Neural cell (in vitro differentiated cells): ENCODE measurements at regions not wholly inside any gene's neighbourhood (a gene's known extent, or its start where the extent isn't known, plus 50 kb on each side); places are given as distances from the start of the nearest gene placed in this dataset.

Experiments used
- H2AFZ ChIP-seq: fragments of 200-600, 300-800 bp; sonication (generic), shearing (Covaris generic); 2 replicates; pipeline ENCODE4 v1.6.0; 2014; ENCODE audit warnings: low read depth, mild to moderate bottlenecking, antibody characterized with exemption, low read length, moderate library complexity
- H3F3A ChIP-seq: fragments of 200-600 bp; shearing (Covaris generic); 2 replicates; pipeline ENCODE4 v1.6.1; 2016; ENCODE audit warnings: mild to moderate bottlenecking, moderate library complexity, mixed read lengths, antibody characterized with exemption, low read length; ENCODE audit not compliant: insufficient read depth, poor library complexity, severe bottlenecking
- H3K27ac ChIP-seq: fragments of 200-600, 300-800 bp; sonication (generic), shearing (Covaris generic); 2 replicates; pipeline ENCODE4 v1.5.1; 2014; ENCODE audit warnings: mild to moderate bottlenecking, low read length, moderate library complexity
- H3K27me3 ChIP-seq: fragments of 300-800, 200-600 bp; sonication (generic), shearing (Covaris generic); 2 replicates; pipeline ENCODE4 v1.6.0; 2014; ENCODE audit warnings: mild to moderate bottlenecking, low read depth, low read length, moderate library complexity; ENCODE audit not compliant: insufficient read depth
- H3K36me3 ChIP-seq: fragments of 300-800, 200-600 bp; sonication (generic), shearing (Covaris generic); 2 replicates; pipeline ENCODE4 v1.5.1; 2014; ENCODE audit warnings: mild to moderate bottlenecking, antibody characterized with exemption, low read length, moderate library complexity; ENCODE audit not compliant: insufficient read depth
- H3K4me2 ChIP-seq: fragments of 300-800, 200-600 bp; sonication (generic), shearing (Covaris generic); 2 replicates; pipeline ENCODE4 v1.6.0; 2014; ENCODE audit warnings: mild to moderate bottlenecking, low read length
- H3K4me3 ChIP-seq: fragments of 300-800, 200-600 bp; sonication (generic), shearing (Covaris generic); 2 replicates; pipeline ENCODE4 v1.5.1; 2014; ENCODE audit warnings: mild to moderate bottlenecking, low read length, moderate library complexity
- H3K79me2 ChIP-seq: fragments of 200-600 bp; shearing (Covaris generic); replicated peaks from 2 replicates; pipeline ENCODE4 v1.6.0; 2014; ENCODE audit warnings: mild to moderate bottlenecking, low read length, moderate library complexity; ENCODE audit not compliant: insufficient read depth
- H3K9ac ChIP-seq: fragments of 300-800, 200-600 bp; sonication (generic), shearing (Covaris generic); 2 replicates; pipeline ENCODE4 v1.6.1; 2016; ENCODE audit warnings: mild to moderate bottlenecking, low read length, mixed read lengths
- H3K9me2 ChIP-seq: fragments of 200-600 bp; shearing (Covaris generic); 2 replicates; pipeline ENCODE4 v1.6.1; 2016; ENCODE audit warnings: mild to moderate bottlenecking, low read length, mixed read lengths; ENCODE audit not compliant: insufficient read depth
- H3K9me3 ChIP-seq: fragments of 200-600, 300-800 bp; sonication (generic), shearing (Covaris generic); 2 replicates; pipeline ENCODE4 v1.6.1; 2016; ENCODE audit warnings: mild to moderate bottlenecking, mixed run types, low read length, moderate library complexity, mixed read lengths
- H4K20me1 ChIP-seq: fragments of 200-600 bp; shearing (Covaris generic); 2 replicates; pipeline ENCODE4 v1.6.1; 2016; ENCODE audit warnings: mild to moderate bottlenecking, mixed run types; ENCODE audit not compliant: insufficient read depth
- EP300 ChIP-seq: fragments of 450-650 bp; conservative IDR thresholded peaks from 2 replicates; pipeline ENCODE4 v1.6.1; 2014; ENCODE audit warnings: antibody characterized with exemption, mild to moderate bottlenecking, moderate library complexity; ENCODE audit not compliant: poor library complexity, severe bottlenecking
- EZH2 ChIP-seq: fragments of 200-600, 300-800 bp; shearing (Covaris generic), sonication (generic); IDR thresholded peaks from 2 replicates; pipeline ENCODE4 v1.6.1; 2014; ENCODE audit warnings: antibody characterized with exemption, low read length, borderline replicate concordance, mild to moderate bottlenecking; ENCODE audit not compliant: insufficient read depth, poor library complexity, severe bottlenecking
- MXI1 ChIP-seq: fragments of 450-650 bp; conservative IDR thresholded peaks from 2 replicates; pipeline ENCODE4 v1.6.1; 2014; ENCODE audit warnings: antibody characterized with exemption, mild to moderate bottlenecking; ENCODE audit not compliant: poor library complexity, severe bottlenecking
- POLR2AphosphoS5 ChIP-seq: IDR thresholded peaks from 2 replicates; pipeline ENCODE4 v1.6.1; 2012
- RAD21 ChIP-seq: fragments of 450-650 bp; conservative IDR thresholded peaks from 2 replicates; pipeline ENCODE4 v1.6.1; 2014; ENCODE audit warnings: antibody characterized with exemption, mild to moderate bottlenecking, moderate library complexity
- SMC3 ChIP-seq: fragments of 450-650 bp; conservative IDR thresholded peaks from 2 replicates; pipeline ENCODE4 v1.6.1; 2014; ENCODE audit warnings: antibody characterized with exemption, mild to moderate bottlenecking, moderate library complexity; ENCODE audit not compliant: poor library complexity
- TAF1 ChIP-seq: IDR thresholded peaks from 2 replicates; pipeline ENCODE4 v1.6.1; 2012; ENCODE audit warnings: low read depth
- TF ChIP-seq, protein P1 (sequence below): fragments of 450-650 bp; IDR thresholded peaks from 2 replicates; pipeline ENCODE4 v1.5.1; 2014; ENCODE audit warnings: antibody characterized with exemption, mild to moderate bottlenecking, moderate library complexity; ENCODE audit not compliant: poor library complexity, severe bottlenecking
- TF ChIP-seq, protein P2 (sequence below): IDR thresholded peaks from 2 replicates; pipeline ENCODE4 v1.6.1; 2012; ENCODE audit warnings: borderline replicate concordance

DNA sequence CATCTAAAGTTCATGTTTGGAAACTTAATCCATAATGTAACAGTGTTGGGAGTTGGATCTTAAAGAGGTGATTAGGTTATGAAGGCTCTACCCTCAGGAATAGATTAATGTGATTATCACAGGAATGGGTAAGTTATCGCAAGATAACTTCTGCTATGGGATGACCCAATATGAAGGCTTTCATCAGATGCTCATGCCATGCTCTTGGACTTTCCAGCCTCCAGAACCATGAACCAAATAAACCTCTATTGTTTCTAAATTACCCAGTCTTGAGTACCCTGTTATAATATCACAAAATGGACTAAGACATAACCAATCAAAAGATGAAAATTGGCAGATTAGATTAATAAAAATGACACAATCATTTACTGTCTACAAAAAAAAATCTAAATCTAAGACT, 906.9 kb upstream of the SOX9 start:
- Histone ChIP-seq H3K4me2 (no peak overlapping the region), H2AFZ (no peak overlapping the region), H3K9me2 (no peaks in the 10 kb centered on the region), H3K9ac (no peak overlapping the region), H3K4me3 (no peak overlapping the region), H3F3A (no peaks in the 10 kb centered on the region), H3K36me3 (no peaks in the 10 kb centered on the region), H3K9me3 (no peaks in the 10 kb centered on the region), H4K20me1 (no peaks in the 10 kb centered on the region), H3K27me3 (no peaks in the 10 kb centered on the region), H3K79me2 (no peaks in the 10 kb centered on the region), H3K27ac (no peak overlapping the region)
- TF ChIP-seq EZH2 = no peak

GRCh38 chr17:71217769-71218168, 903.1 kb upstream of the SOX9 start:
- no peak overlapping the region for H2AFZ ChIP-seq
- no peaks in the 10 kb centered on the region for H3F3A ChIP-seq
- no peak overlapping the region for H3K4me3 ChIP-seq
- no peak overlapping the region for H3K9ac ChIP-seq
- H3K79me2 ChIP-seq = no peaks in the 10 kb centered on the region
- no peaks in the 10 kb centered on the region for H3K36me3 ChIP-seq
- H3K27ac ChIP-seq = no peak overlapping the region
- no peaks in the 10 kb centered on the region for H3K27me3 ChIP-seq
- H3K9me3 ChIP-seq = no peaks in the 10 kb centered on the region
- no peak overlapping the region for H3K4me2 ChIP-seq
- TF ChIP-seq TAF1 (no peak), RAD21 (no peak), POLR2AphosphoS5 (no peak), EP300 (no peak), MXI1 (no peak), SMC3 (no peak), EZH2 (no peak)
- TF ChIP-seq, protein P1, sequence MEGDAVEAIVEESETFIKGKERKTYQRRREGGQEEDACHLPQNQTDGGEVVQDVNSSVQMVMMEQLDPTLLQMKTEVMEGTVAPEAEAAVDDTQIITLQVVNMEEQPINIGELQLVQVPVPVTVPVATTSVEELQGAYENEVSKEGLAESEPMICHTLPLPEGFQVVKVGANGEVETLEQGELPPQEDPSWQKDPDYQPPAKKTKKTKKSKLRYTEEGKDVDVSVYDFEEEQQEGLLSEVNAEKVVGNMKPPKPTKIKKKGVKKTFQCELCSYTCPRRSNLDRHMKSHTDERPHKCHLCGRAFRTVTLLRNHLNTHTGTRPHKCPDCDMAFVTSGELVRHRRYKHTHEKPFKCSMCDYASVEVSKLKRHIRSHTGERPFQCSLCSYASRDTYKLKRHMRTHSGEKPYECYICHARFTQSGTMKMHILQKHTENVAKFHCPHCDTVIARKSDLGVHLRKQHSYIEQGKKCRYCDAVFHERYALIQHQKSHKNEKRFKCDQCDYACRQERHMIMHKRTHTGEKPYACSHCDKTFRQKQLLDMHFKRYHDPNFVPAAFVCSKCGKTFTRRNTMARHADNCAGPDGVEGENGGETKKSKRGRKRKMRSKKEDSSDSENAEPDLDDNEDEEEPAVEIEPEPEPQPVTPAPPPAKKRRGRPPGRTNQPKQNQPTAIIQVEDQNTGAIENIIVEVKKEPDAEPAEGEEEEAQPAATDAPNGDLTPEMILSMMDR = no peak
- TF ChIP-seq, protein P2, sequence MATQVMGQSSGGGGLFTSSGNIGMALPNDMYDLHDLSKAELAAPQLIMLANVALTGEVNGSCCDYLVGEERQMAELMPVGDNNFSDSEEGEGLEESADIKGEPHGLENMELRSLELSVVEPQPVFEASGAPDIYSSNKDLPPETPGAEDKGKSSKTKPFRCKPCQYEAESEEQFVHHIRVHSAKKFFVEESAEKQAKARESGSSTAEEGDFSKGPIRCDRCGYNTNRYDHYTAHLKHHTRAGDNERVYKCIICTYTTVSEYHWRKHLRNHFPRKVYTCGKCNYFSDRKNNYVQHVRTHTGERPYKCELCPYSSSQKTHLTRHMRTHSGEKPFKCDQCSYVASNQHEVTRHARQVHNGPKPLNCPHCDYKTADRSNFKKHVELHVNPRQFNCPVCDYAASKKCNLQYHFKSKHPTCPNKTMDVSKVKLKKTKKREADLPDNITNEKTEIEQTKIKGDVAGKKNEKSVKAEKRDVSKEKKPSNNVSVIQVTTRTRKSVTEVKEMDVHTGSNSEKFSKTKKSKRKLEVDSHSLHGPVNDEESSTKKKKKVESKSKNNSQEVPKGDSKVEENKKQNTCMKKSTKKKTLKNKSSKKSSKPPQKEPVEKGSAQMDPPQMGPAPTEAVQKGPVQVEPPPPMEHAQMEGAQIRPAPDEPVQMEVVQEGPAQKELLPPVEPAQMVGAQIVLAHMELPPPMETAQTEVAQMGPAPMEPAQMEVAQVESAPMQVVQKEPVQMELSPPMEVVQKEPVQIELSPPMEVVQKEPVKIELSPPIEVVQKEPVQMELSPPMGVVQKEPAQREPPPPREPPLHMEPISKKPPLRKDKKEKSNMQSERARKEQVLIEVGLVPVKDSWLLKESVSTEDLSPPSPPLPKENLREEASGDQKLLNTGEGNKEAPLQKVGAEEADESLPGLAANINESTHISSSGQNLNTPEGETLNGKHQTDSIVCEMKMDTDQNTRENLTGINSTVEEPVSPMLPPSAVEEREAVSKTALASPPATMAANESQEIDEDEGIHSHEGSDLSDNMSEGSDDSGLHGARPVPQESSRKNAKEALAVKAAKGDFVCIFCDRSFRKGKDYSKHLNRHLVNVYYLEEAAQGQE = no peak
- no peaks in the 10 kb centered on the region for H3K9me2 ChIP-seq
- no peaks in the 10 kb centered on the region for H4K20me1 ChIP-seq
